Cardiac muscle cell (in vitro differentiated cells and primary cell): ENCODE measurements at regions not wholly inside any gene's neighbourhood (a gene's known extent, or its start where the extent isn't known, plus 50 kb on each side); places are given as distances from the start of the nearest gene placed in this dataset.

Experiments
- DNase-seq, 2 donors: peaks; one replicate each; pipeline versions ENCODE4 v3.0.0 to v3.0.0-alpha.2; 2010 to 2017; ENCODE audit warnings: low read depth in 1 of 2, low spot score in 1 of 2
- H3K27ac ChIP-seq: fragments of 200-600 bp; sonication (generic); 2 replicates; pipeline ENCODE4 v1.5.1; 2016
- H3K27me3 ChIP-seq: fragments of 200-600 bp; sonication (generic); 2 replicates; pipeline ENCODE4 v1.6.0; 2016; ENCODE audit warnings: control low read depth
- H3K36me3 ChIP-seq: fragments of 200-600 bp; sonication (generic); 2 replicates; pipeline ENCODE4 v1.5.1; 2016; ENCODE audit warnings: control low read depth
- H3K4me1 ChIP-seq: fragments of 200-600 bp; sonication (generic); 2 replicates; pipeline ENCODE4 v1.8.1; 2017; ENCODE audit warnings: low read depth, mild to moderate bottlenecking, mixed run types
- H3K4me3 ChIP-seq: fragments of 200-600 bp; sonication (generic); 2 replicates; pipeline ENCODE4 v1.5.1; 2016; ENCODE audit warnings: mild to moderate bottlenecking
- H3K9me3 ChIP-seq: fragments of 200-600 bp; sonication (generic); 2 replicates; pipeline ENCODE4 v1.5.1; 2017; ENCODE audit warnings: low read depth, mild to moderate bottlenecking, control low read depth
- CTCF ChIP-seq: IDR thresholded peaks from 2 replicates; pipeline ENCODE4 v1.5.1; 2012; ENCODE audit warnings: low read depth, mild to moderate bottlenecking, low read length

GRCh38 chr5:4551034-4551433, 589.1 kb upstream of the ADAMTS16 start:
- TF ChIP-seq CTCF = no peak
- no peaks in the 10 kb centered on the region for H3K36me3 ChIP-seq
- H3K4me3 ChIP-seq = no peak overlapping the region
- peaks cover 12% of the 10 kb centered on the region for H3K4me1 ChIP-seq
- no peaks in the 10 kb centered on the region for H3K9me3 ChIP-seq
- DNase-seq = no peak
- no peaks in the 10 kb centered on the region for H3K27me3 ChIP-seq
- no peak overlapping the region for H3K27ac ChIP-seq

GRCh38 chr5:4553130-4553529, 587.0 kb upstream of the ADAMTS16 start:
- peaks cover 12% of the 10 kb centered on the region for H3K4me1 ChIP-seq
- DNase-seq = no peak
- no peaks in the 10 kb centered on the region for H3K9me3 ChIP-seq
- H3K27ac ChIP-seq = no peak overlapping the region
- H3K4me3 ChIP-seq = no peak overlapping the region
- no peaks in the 10 kb centered on the region for H3K27me3 ChIP-seq
- no peak for TF ChIP-seq CTCF
- no peaks in the 10 kb centered on the region for H3K36me3 ChIP-seq

GRCh38 chr5:4553978-4554377, 586.2 kb upstream of the ADAMTS16 start:
- no peak for TF ChIP-seq CTCF
- DNase-seq = peak in 1 of 2 donors; percentile 48
- Histone ChIP-seq H3K4me3 (no peak overlapping the region), H3K27me3 (no peaks in the 10 kb centered on the region), H3K4me1 (peaks cover 12% of the 10 kb centered on the region), H3K36me3 (no peaks in the 10 kb centered on the region), H3K9me3 (no peaks in the 10 kb centered on the region), H3K27ac (peak overlapping the region; percentile 71)

- Histone ChIP-seq H3K36me3 (no peaks in the 10 kb centered on the region), H3K27me3 (no peaks in the 10 kb centered on the region), H3K27ac (no peak overlapping the region), H3K4me3 (no peak overlapping the region), H3K9me3 (no peaks in the 10 kb centered on the region), H3K4me1 (peaks cover 12% of the 10 kb centered on the region)
- DNase-seq = no peak
- no peak for TF ChIP-seq CTCF
Measured at GRCh38 chr5:4555725-4556285, 584.3 kb upstream of the ADAMTS16 start.

GRCh38 chr5:4561403-4561802, 578.7 kb upstream of the ADAMTS16 start:
- Histone ChIP-seq H3K36me3 (no peaks in the 10 kb centered on the region), H3K9me3 (no peaks in the 10 kb centered on the region), H3K4me3 (no peak overlapping the region), H3K27me3 (no peaks in the 10 kb centered on the region), H3K27ac (no peak overlapping the region), H3K4me1 (no peaks in the 10 kb centered on the region)
- DNase-seq = no peak
- no peak for TF ChIP-seq CTCF

- Histone ChIP-seq H3K27ac (no peak overlapping the region), H3K9me3 (no peaks in the 10 kb centered on the region), H3K4me3 (no peak overlapping the region), H3K27me3 (no peaks in the 10 kb centered on the region), H3K36me3 (no peaks in the 10 kb centered on the region), H3K4me1 (no peaks in the 10 kb centered on the region)
- TF ChIP-seq CTCF = no peak
- peak in 1 of 2 donors; percentile 44 for DNase-seq
Measured at GRCh38 chr5:4563400-4563799, 576.7 kb upstream of the ADAMTS16 start.
